ENCODE measurements at regions not wholly inside any gene's neighbourhood (a gene's known extent, or its start where the extent isn't known, plus 50 kb on each side); places are given as distances from the start of the nearest gene placed in this dataset.

DNA sequence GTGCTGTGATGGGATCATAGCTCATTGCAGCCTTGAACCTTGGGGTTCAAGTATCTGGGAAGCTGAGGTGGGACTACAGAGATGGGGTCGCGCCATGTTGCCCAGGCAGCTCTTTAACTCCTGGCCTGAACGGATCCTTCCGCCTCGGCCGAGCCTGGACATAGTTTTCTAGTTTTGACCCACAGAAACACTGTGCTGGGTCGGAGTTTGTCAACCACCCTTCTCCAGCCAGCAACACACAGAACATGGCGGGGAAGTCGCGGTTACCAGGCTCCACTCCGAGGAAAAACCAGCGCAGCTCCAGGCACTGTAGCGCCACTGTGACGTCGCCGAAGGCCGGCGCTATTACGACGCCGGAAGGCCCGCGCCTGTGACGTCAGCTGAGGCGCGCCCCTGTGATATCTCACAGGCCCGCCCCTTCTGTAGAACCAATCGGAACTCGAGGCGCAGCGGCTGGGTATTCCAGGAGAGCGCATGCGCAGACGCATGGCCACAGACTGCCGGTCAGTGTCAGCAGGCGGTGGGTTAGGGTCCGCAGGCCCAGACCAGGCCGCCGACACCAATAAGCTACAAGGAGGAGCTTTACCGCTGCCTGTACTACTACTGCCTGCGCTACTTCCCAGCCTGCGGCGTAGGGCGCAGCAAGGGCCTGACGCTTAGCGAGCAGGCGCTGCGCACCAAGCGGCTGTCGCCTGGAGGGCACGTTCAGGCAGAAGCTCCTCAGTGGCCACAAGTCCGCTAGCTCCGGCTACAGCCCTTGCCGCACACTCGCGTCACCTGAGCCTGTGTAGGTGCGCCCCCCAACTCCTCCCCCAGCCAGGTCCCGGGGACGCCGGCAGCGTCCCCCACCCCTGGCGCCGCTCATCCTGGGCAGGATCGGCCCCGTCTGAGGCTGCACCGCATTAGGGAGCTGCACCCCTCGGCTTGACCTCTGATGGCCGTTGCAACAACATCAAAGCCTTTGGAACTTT is 135.2 kb upstream of the KCTD7 start:
- peak overlapping the region; percentile 82 to 89 for H3K9ac ChIP-seq (ENCODE audit: low read depth in 2 of 2, low read length in 2 of 2)
- peak overlapping the region; percentile 74 for H3K4me3 ChIP-seq
- peak overlapping the region; percentile 74 for H3K27ac ChIP-seq
- no peak for TF ChIP-seq CTCF (IDR thresholded peaks at IDR 0.05)
- H3K36me3 ChIP-seq, result no peaks in the 10 kb centered on the region
- H3K9me3 ChIP-seq, result no peaks in the 10 kb centered on the region
- intact Hi-C loops (cut with DNase I), result loop anchor here (10.0 kb wide), 1 partner anchor 79 kb away; no protein-coding TSS in a partner anchor
- no peaks in the 10 kb centered on the region for H3K27me3 ChIP-seq
- DNase-seq, result peak; percentile 98
- H3K4me1 ChIP-seq, result no peaks in the 10 kb centered on the region

DNA sequence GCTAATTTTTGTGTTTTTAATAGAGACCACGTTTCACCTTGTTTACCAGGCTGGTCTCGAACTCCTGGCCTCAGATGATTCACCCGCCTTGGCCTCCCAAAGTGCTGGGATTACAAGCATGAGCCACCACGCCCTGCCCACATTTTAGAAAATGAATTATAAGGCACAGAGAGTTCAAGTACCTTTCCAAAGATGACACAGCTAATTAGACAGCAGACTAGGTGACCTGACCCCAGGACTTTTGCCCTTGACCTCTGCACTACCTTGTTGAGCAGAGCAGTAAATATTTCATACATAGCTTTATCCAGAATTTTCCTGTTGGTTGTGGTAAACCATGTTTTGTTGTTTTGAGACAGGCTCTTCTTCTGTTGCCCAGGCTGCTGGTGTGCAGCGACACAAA is 131.3 kb upstream of the KCTD7 start:
- Histone ChIP-seq H3K27ac (no peak overlapping the region), H3K9me3 (no peaks in the 10 kb centered on the region), H3K9ac (ENCODE audit: low read depth in 2 of 2, low read length in 2 of 2) (no peak overlapping the region), H3K36me3 (no peaks in the 10 kb centered on the region), H3K4me1 (no peaks in the 10 kb centered on the region), H3K27me3 (no peaks in the 10 kb centered on the region), H3K4me3 (no peak overlapping the region)
- no peak for TF ChIP-seq CTCF (IDR thresholded peaks at IDR 0.05)
- DNase-seq, result no peak
- intact Hi-C loops (cut with DNase I), result loop anchor here (10.0 kb wide), 1 partner anchor 83 kb away; no protein-coding TSS in a partner anchor

GRCh38 chr7:66500087-66500486 is 128.6 kb upstream of the KCTD7 start:
- no peak for DNase-seq

GRCh38 chr7:66502230-66503035 is 126.2 kb upstream of the KCTD7 start:
- peaks cover 9% of the 10 kb centered on the region for H3K27me3 ChIP-seq
- TF ChIP-seq CTCF (IDR thresholded peaks at IDR 0.05), result no peak
- no peaks in the 10 kb centered on the region for H3K9me3 ChIP-seq
- DNase-seq, result no peak
- intact Hi-C loops (cut with DNase I), result no loop called here
- H3K36me3 ChIP-seq, result no peaks in the 10 kb centered on the region
- H3K9ac ChIP-seq (ENCODE audit: low read depth in 2 of 2, low read length in 2 of 2), result no peak overlapping the region
- no peaks in the 10 kb centered on the region for H3K4me1 ChIP-seq
- H3K4me3 ChIP-seq, result no peak overlapping the region
- H3K27ac ChIP-seq, result no peak overlapping the region

More at GRCh38 chr7:66500087-66500486, 128.6 kb upstream of the KCTD7 start:
- intact Hi-C loops (cut with DNase I), result no loop called here
- no peaks in the 10 kb centered on the region for H3K27me3 ChIP-seq
- H3K27ac ChIP-seq, result no peak overlapping the region
- no peaks in the 10 kb centered on the region for H3K36me3 ChIP-seq
- H3K9me3 ChIP-seq, result no peaks in the 10 kb centered on the region
- no peak for TF ChIP-seq CTCF (IDR thresholded peaks at IDR 0.05)
- no peak overlapping the region for H3K4me3 ChIP-seq
- no peaks in the 10 kb centered on the region for H3K4me1 ChIP-seq
- no peak overlapping the region for H3K9ac ChIP-seq (ENCODE audit: low read depth in 2 of 2, low read length in 2 of 2)

DNA sequence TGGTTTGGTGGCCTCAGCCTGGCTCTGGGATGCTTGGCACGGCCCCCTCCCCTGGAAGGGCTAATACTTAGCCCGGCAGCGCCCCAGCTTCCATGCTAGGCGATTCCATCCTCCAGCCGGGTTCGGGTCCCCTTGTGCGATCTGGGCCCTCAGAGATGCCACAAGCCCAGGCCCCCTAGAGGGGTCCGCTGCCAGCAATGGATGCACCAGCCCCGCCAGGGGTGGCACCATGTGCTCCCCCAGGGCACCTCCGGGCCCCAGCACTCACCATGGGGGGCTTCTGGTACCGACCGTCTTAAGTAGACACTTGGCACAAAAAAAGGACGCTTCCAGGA is 125.7 kb upstream of the KCTD7 start:
- Histone ChIP-seq H3K36me3 (no peaks in the 10 kb centered on the region), H3K9ac (ENCODE audit: low read depth in 2 of 2, low read length in 2 of 2) (no peak overlapping the region), H3K27ac (no peak overlapping the region), H3K27me3 (peaks cover 9% of the 10 kb centered on the region), H3K9me3 (no peaks in the 10 kb centered on the region), H3K4me1 (no peaks in the 10 kb centered on the region), H3K4me3 (no peak overlapping the region)
- intact Hi-C loops (cut with DNase I), result no loop called here
- TF ChIP-seq CTCF (IDR thresholded peaks at IDR 0.05), result no peak
- no peak for DNase-seq
